ENCODE measurements at regions not wholly inside any gene's neighbourhood (a gene's known extent, or its start where the extent isn't known, plus 50 kb on each side); places are given as distances from the start of the nearest gene placed in this dataset.
"Not testable (repeated sequence)": the region's sequence is repeated elsewhere in the genome, so short reads cannot be mapped to it uniquely, and the experiment has no call there.

GRCh38 chr10:3640816-3641215 is 144.2 kb downstream of the KLF6 start:
- H3K27ac ChIP-seq (ENCODE audit: low read depth, low read length): no peak overlapping the region
- DNase-seq: no peak
- no peaks in the 10 kb centered on the region for H3K79me2 ChIP-seq (ENCODE audit: control insufficient read depth, insufficient read depth, low read length)
- H3K27me3 ChIP-seq (ENCODE audit: insufficient read depth, low read length, poor library complexity): no peaks in the 10 kb centered on the region
- no peak overlapping the region for H2BK120ac ChIP-seq (ENCODE audit: low read depth, low read length)
- no peak overlapping the region for H3K18ac ChIP-seq (ENCODE audit: low read length)
- no peaks in the 10 kb centered on the region for H3K79me1 ChIP-seq (ENCODE audit: low read length)
- H4K8ac ChIP-seq (ENCODE audit: low read depth, low read length): no peak overlapping the region
- H3K4ac ChIP-seq (ENCODE audit: low read depth, low read length): no peak overlapping the region
- no peak overlapping the region for H3K56ac ChIP-seq (ENCODE audit: low read length)
- H3K36me3 ChIP-seq (ENCODE audit: control insufficient read depth, insufficient read depth, low read length): no peaks in the 10 kb centered on the region
- no peaks in the 10 kb centered on the region for H3K4me1 ChIP-seq (ENCODE audit: control insufficient read depth, low read depth, low read length)
- H2AK5ac ChIP-seq (ENCODE audit: low read length): no peak overlapping the region
- H4K5ac ChIP-seq (ENCODE audit: low read length): no peak overlapping the region
- H2BK5ac ChIP-seq (ENCODE audit: low read length): no peak overlapping the region
- no peak overlapping the region for H3K9ac ChIP-seq (ENCODE audit: low read length)
- H2BK15ac ChIP-seq (replicated peaks; ENCODE audit: low read depth): no peak overlapping the region
- H3K23ac ChIP-seq (ENCODE audit: low read length): no peak overlapping the region
- WGBS (ENCODE audit: extremely low coverage, insufficient coverage, low lambda C conversion rate): no CpG with 5 or more reads among the region's 10 CpGs
- no peak overlapping the region for H3K4me2 ChIP-seq (ENCODE audit: low read length)
- H3K4me3 ChIP-seq (ENCODE audit: low read length): no peak overlapping the region

- H3K4me1 ChIP-seq (ENCODE audit: control insufficient read depth, low read depth, low read length): no peaks in the 10 kb centered on the region
- no peak overlapping the region for H4K8ac ChIP-seq (ENCODE audit: low read depth, low read length)
- WGBS (ENCODE audit: extremely low coverage, insufficient coverage, low lambda C conversion rate): no CpG with 5 or more reads among the region's 4 CpGs
- H3K27ac ChIP-seq (ENCODE audit: low read depth, low read length): no peak overlapping the region
- H3K23ac ChIP-seq (ENCODE audit: low read length): no peak overlapping the region
- DNase-seq: no peak
- H3K27me3 ChIP-seq (ENCODE audit: insufficient read depth, low read length, poor library complexity): no peaks in the 10 kb centered on the region
- H3K79me2 ChIP-seq (ENCODE audit: control insufficient read depth, insufficient read depth, low read length): no peaks in the 10 kb centered on the region
- H2BK120ac ChIP-seq (ENCODE audit: low read depth, low read length): no peak overlapping the region
- H3K56ac ChIP-seq (ENCODE audit: low read length): no peak overlapping the region
- H3K4ac ChIP-seq (ENCODE audit: low read depth, low read length): no peak overlapping the region
- H4K5ac ChIP-seq (ENCODE audit: low read length): no peak overlapping the region
- no peaks in the 10 kb centered on the region for H3K79me1 ChIP-seq (ENCODE audit: low read length)
- no peak overlapping the region for H3K4me3 ChIP-seq (ENCODE audit: low read length)
- no peak overlapping the region for H2BK15ac ChIP-seq (replicated peaks; ENCODE audit: low read depth)
- no peak overlapping the region for H3K4me2 ChIP-seq (ENCODE audit: low read length)
- H3K36me3 ChIP-seq (ENCODE audit: control insufficient read depth, insufficient read depth, low read length): no peaks in the 10 kb centered on the region
- H3K9ac ChIP-seq (ENCODE audit: low read length): no peak overlapping the region
- H2BK5ac ChIP-seq (ENCODE audit: low read length): no peak overlapping the region
- H2AK5ac ChIP-seq (ENCODE audit: low read length): no peak overlapping the region
- H3K18ac ChIP-seq (ENCODE audit: low read length): no peak overlapping the region
Observed at GRCh38 chr10:3639546-3639945, 145.5 kb downstream of the KLF6 start.

- Histone ChIP-seq H2BK15ac (replicated peaks; ENCODE audit: low read depth) (no peak overlapping the region), H3K4me2 (ENCODE audit: low read length) (no peak overlapping the region), H3K4me3 (ENCODE audit: low read length) (no peak overlapping the region), H3K79me1 (ENCODE audit: low read length) (no peaks in the 10 kb centered on the region), H3K79me2 (ENCODE audit: control insufficient read depth, insufficient read depth, low read length) (no peaks in the 10 kb centered on the region), H3K23ac (ENCODE audit: low read length) (no peak overlapping the region), H3K9ac (ENCODE audit: low read length) (no peak overlapping the region), H3K56ac (ENCODE audit: low read length) (no peak overlapping the region), H2BK120ac (ENCODE audit: low read depth, low read length) (no peak overlapping the region), H4K5ac (ENCODE audit: low read length) (no peak overlapping the region), H3K27me3 (ENCODE audit: insufficient read depth, low read length, poor library complexity) (no peaks in the 10 kb centered on the region), H2AK5ac (ENCODE audit: low read length) (no peak overlapping the region), H3K27ac (ENCODE audit: low read depth, low read length) (no peak overlapping the region), H3K18ac (ENCODE audit: low read length) (no peak overlapping the region), H3K4me1 (ENCODE audit: control insufficient read depth, low read depth, low read length) (no peaks in the 10 kb centered on the region), H4K8ac (ENCODE audit: low read depth, low read length) (no peak overlapping the region), H2BK5ac (ENCODE audit: low read length) (no peak overlapping the region), H3K36me3 (ENCODE audit: control insufficient read depth, insufficient read depth, low read length) (no peaks in the 10 kb centered on the region), H3K4ac (ENCODE audit: low read depth, low read length) (no peak overlapping the region)
- no peak for DNase-seq
- no CpG with 5 or more reads among the region's 29 CpGs for WGBS (ENCODE audit: extremely low coverage, insufficient coverage, low lambda C conversion rate)
Observed at GRCh38 chr10:3636356-3637181, 148.4 kb downstream of the KLF6 start.

- Histone ChIP-seq H3K9ac (ENCODE audit: low read length) (no peak overlapping the region), H2BK15ac (replicated peaks; ENCODE audit: low read depth) (no peak overlapping the region), H2BK5ac (ENCODE audit: low read length) (no peak overlapping the region), H3K56ac (ENCODE audit: low read length) (no peak overlapping the region), H3K18ac (ENCODE audit: low read length) (no peak overlapping the region), H2AK5ac (ENCODE audit: low read length) (no peak overlapping the region), H3K23ac (ENCODE audit: low read length) (no peak overlapping the region), H3K36me3 (ENCODE audit: control insufficient read depth, insufficient read depth, low read length) (no peaks in the 10 kb centered on the region), H4K8ac (ENCODE audit: low read depth, low read length) (no peak overlapping the region), H4K5ac (ENCODE audit: low read length) (no peak overlapping the region), H3K27ac (ENCODE audit: low read depth, low read length) (no peak overlapping the region), H2BK120ac (ENCODE audit: low read depth, low read length) (no peak overlapping the region), H3K4me3 (ENCODE audit: low read length) (no peak overlapping the region), H3K4me1 (ENCODE audit: control insufficient read depth, low read depth, low read length) (no peaks in the 10 kb centered on the region), H3K79me2 (ENCODE audit: control insufficient read depth, insufficient read depth, low read length) (no peaks in the 10 kb centered on the region), H3K4me2 (ENCODE audit: low read length) (no peak overlapping the region), H3K27me3 (ENCODE audit: insufficient read depth, low read length, poor library complexity) (no peaks in the 10 kb centered on the region), H3K4ac (ENCODE audit: low read depth, low read length) (no peak overlapping the region), H3K79me1 (ENCODE audit: low read length) (no peaks in the 10 kb centered on the region)
- WGBS (ENCODE audit: extremely low coverage, insufficient coverage, low lambda C conversion rate): no CpG with 5 or more reads among the region's 6 CpGs
- DNase-seq: no peak
Observed at GRCh38 chr10:3635697-3636096, 149.3 kb downstream of the KLF6 start.

GRCh38 chr10:3635211-3635671 is 149.8 kb downstream of the KLF6 start:
- H4K8ac ChIP-seq (ENCODE audit: low read depth, low read length): no peak overlapping the region
- no peaks in the 10 kb centered on the region for H3K27me3 ChIP-seq (ENCODE audit: insufficient read depth, low read length, poor library complexity)
- H2AK5ac ChIP-seq (ENCODE audit: low read length): no peak overlapping the region
- H3K4ac ChIP-seq (ENCODE audit: low read depth, low read length): no peak overlapping the region
- H2BK15ac ChIP-seq (replicated peaks; ENCODE audit: low read depth): no peak overlapping the region
- H3K56ac ChIP-seq (ENCODE audit: low read length): no peak overlapping the region
- no peak overlapping the region for H3K18ac ChIP-seq (ENCODE audit: low read length)
- no peak overlapping the region for H3K4me3 ChIP-seq (ENCODE audit: low read length)
- no peak overlapping the region for H3K4me2 ChIP-seq (ENCODE audit: low read length)
- H3K23ac ChIP-seq (ENCODE audit: low read length): no peak overlapping the region
- H3K9ac ChIP-seq (ENCODE audit: low read length): no peak overlapping the region
- no CpG with 5 or more reads among the region's 5 CpGs for WGBS (ENCODE audit: extremely low coverage, insufficient coverage, low lambda C conversion rate)
- H2BK5ac ChIP-seq (ENCODE audit: low read length): no peak overlapping the region
- H3K79me2 ChIP-seq (ENCODE audit: control insufficient read depth, insufficient read depth, low read length): no peaks in the 10 kb centered on the region
- H3K27ac ChIP-seq (ENCODE audit: low read depth, low read length): no peak overlapping the region
- no peaks in the 10 kb centered on the region for H3K4me1 ChIP-seq (ENCODE audit: control insufficient read depth, low read depth, low read length)
- H3K79me1 ChIP-seq (ENCODE audit: low read length): no peaks in the 10 kb centered on the region
- H3K36me3 ChIP-seq (ENCODE audit: control insufficient read depth, insufficient read depth, low read length): no peaks in the 10 kb centered on the region
- no peak overlapping the region for H4K5ac ChIP-seq (ENCODE audit: low read length)
- no peak overlapping the region for H2BK120ac ChIP-seq (ENCODE audit: low read depth, low read length)
- DNase-seq: no peak

- H2AK5ac ChIP-seq (ENCODE audit: low read length); H3K4me3 ChIP-seq (ENCODE audit: low read length); H4K8ac ChIP-seq (ENCODE audit: low read depth, low read length); H3K9ac ChIP-seq (ENCODE audit: low read length); H2BK5ac ChIP-seq (ENCODE audit: low read length); H3K18ac ChIP-seq (ENCODE audit: low read length); H3K36me3 ChIP-seq (ENCODE audit: control insufficient read depth, insufficient read depth, low read length); H3K4me1 ChIP-seq (ENCODE audit: control insufficient read depth, low read depth, low read length); H3K27ac ChIP-seq (ENCODE audit: low read depth, low read length); H3K79me2 ChIP-seq (ENCODE audit: control insufficient read depth, insufficient read depth, low read length); H3K27me3 ChIP-seq (ENCODE audit: insufficient read depth, low read length, poor library complexity); H3K23ac ChIP-seq (ENCODE audit: low read length); H2BK120ac ChIP-seq (ENCODE audit: low read depth, low read length); H2BK15ac ChIP-seq (replicated peaks; ENCODE audit: low read depth); H3K79me1 ChIP-seq (ENCODE audit: low read length); H3K4ac ChIP-seq (ENCODE audit: low read depth, low read length); H3K4me2 ChIP-seq (ENCODE audit: low read length); H4K5ac ChIP-seq (ENCODE audit: low read length); DNase-seq; H3K56ac ChIP-seq (ENCODE audit: low read length): not testable (repeated sequence)
- WGBS (ENCODE audit: extremely low coverage, insufficient coverage, low lambda C conversion rate): no CpG with 5 or more reads among the region's 1 CpG
Observed at GRCh38 chr10:3634646-3635045, 150.4 kb downstream of the KLF6 start.

All from mesendoderm (in vitro differentiated cells).